AG09319 (cell line): ENCODE measurements at regions not wholly inside any gene's neighbourhood (a gene's known extent, or its start where the extent isn't known, plus 50 kb on each side); places are given as distances from the start of the nearest gene placed in this dataset.

Source experiments
- DNase-seq: peaks from one replicate; pipeline ENCODE4 v3.0.0-alpha.2; 2010; ENCODE audit warnings: low read depth; ENCODE audit errors: extremely low read depth
- TF ChIP-seq, protein P1 (sequence below): IDR thresholded peaks from 2 replicates; pipeline ENCODE4 v1.5.1; 2011; ENCODE audit warnings: low read depth, mild to moderate bottlenecking, inconsistent platforms, low read length, moderate library complexity

DNA sequence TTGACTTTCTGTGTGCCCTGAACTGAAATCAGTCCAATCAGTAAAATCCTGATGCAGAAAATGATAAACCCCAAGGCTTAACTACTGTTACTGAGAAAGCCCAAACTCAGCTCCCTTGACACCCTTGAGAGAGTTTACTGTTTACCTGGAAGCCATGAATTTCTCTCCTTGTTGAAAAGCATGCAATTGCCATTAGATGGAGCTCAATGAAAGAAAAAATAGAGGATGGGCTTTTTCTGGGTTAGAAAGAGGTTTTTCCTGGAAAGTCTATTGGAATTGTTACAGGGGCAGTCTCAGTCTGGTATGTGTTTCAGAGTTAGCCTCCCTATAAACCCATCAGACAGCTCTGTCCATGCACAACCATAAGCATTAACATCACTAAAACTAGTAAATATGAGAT, 66.4 kb upstream of the C4orf54 start:
- no peak for DNase-seq
- TF ChIP-seq, protein P1, sequence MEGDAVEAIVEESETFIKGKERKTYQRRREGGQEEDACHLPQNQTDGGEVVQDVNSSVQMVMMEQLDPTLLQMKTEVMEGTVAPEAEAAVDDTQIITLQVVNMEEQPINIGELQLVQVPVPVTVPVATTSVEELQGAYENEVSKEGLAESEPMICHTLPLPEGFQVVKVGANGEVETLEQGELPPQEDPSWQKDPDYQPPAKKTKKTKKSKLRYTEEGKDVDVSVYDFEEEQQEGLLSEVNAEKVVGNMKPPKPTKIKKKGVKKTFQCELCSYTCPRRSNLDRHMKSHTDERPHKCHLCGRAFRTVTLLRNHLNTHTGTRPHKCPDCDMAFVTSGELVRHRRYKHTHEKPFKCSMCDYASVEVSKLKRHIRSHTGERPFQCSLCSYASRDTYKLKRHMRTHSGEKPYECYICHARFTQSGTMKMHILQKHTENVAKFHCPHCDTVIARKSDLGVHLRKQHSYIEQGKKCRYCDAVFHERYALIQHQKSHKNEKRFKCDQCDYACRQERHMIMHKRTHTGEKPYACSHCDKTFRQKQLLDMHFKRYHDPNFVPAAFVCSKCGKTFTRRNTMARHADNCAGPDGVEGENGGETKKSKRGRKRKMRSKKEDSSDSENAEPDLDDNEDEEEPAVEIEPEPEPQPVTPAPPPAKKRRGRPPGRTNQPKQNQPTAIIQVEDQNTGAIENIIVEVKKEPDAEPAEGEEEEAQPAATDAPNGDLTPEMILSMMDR = no peak; the same call in 1 of the 2 replicates

DNA sequence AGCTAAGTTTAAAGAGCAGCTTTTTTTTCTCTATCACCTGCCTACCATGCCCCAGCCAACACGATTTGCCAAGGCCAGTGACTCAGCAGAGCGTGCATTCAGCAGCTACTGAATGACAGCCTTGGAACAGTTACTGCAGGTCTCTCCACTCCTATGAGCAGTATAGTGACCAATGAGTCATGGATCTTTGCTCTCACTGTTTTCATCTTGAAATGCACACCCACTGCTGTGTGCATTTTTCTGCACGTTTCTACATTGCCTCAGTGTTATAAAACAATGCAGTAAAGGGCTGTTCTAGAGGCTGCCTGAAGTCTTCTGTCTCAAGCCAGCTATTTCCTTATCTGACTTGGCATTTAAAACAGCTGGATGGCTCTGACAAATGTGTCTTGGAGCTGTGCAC, 66.0 kb upstream of the C4orf54 start:
- no peak for DNase-seq

DNA sequence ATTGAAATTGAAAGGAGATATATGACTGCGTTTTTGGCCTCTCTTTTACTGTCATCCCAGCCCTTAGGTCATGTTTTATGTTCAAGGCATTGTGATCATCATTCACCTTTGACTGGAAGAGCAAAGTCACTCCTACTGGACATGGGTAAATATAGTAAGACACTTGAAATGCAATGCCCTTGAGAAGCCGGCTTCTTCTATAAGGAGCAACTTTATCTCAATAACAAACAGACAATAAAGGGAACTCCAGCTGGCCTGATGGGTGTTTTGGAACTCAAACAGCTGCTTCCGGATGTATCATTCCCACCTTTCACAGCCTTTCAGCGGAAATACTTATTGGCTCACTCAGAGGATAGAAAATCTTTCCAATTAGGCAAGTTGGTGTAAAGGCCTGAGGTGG, 65.1 kb upstream of the C4orf54 start:
- TF ChIP-seq, protein P1 = no peak
- no peak for DNase-seq

More for the DNA sequence above, 66.0 kb upstream of the C4orf54 start:
- TF ChIP-seq, protein P1 = no peak

DNA sequence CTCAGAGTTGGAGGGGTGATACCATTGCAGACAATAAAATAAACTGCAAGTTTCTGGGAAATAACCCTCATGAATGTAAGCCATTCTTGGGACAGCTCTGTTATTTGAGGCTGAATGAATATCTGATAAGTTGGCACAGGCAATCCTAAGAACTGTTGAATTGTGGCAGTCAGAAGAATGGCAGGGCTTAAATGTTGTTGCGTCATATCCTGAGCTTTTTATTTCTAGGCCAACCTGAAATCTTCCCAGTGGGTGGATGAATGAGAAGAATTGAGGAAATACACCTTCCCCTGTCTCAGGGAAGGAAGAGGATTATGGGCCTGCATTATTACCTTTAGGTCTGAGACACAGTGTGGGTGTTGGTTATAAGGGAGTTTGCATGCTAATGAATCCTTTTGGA, 64.4 kb upstream of the C4orf54 start:
- no peak for DNase-seq
- TF ChIP-seq, protein P1 = no peak

DNA sequence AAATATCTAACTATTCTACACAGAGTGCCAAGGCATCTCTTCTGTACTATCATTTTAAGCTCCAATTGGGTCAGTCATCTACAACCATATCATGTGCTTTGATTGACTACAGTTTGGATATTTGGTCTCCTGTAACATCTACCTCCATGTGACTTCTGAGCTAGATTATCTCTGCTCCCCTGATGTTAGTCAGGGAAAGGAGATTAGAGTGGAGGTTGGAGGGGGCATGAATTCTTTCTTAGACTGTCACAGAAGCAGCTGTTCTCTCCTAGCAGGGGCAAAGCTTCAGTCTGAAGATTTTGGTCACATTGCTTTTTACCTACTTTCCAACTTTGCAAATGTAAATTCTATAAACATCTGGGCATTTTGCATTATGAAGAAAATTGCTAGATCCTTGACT, 62.6 kb upstream of the C4orf54 start:
- DNase-seq = no peak
- TF ChIP-seq, protein P1 = no peak

DNA sequence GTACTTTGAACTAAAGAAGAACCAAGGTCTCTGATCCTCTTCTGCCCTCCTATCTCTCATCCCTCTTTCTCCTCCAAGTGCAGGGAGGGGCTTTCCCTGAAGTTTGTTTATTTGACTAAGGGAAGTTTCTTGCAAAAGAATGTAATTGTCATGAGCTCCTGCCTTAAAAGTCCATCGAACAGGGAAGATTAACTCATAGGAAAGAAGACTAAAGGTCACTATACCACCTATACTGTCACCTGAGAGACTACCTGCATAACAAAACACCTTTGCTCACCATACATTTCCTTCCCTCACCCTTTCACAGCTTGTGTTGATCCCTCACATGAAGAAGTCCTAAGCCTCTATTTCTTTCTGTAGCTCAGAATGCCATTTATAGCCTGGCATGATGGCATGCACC, 59.4 kb upstream of the C4orf54 start:
- DNase-seq = no peak
- TF ChIP-seq, protein P1 = no peak

DNA sequence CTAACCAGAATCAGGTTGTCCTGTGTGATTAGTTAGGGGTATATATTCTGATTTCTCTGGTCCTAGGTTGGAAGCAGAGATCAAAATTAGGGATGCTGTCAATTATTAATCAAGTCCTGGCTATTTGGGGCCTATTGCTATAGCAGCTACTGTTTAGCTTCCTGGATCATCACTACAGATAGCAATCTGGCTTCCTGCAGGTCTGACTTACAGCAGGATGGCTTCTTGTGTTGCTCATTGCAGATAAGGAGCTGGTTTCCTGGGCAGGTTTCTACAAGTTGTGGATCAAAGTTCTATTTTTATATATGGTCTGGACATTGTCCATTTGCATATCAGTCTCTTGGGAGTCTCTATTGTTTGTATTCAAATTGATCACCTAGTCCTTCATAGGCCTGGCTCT, 57.7 kb upstream of the C4orf54 start:
- DNase-seq = no peak

More for the DNA sequence above, 57.7 kb upstream of the C4orf54 start:
- TF ChIP-seq, protein P1 = no peak
